Endothelial cell of hepatic sinusoid (primary cell): ENCODE measurements at regions not wholly inside any gene's neighbourhood (a gene's known extent, or its start where the extent isn't known, plus 50 kb on each side); places are given as distances from the start of the nearest gene placed in this dataset.

ENCODE experiments used
- in situ Hi-C: cut with HindIII; loops from 2 replicates; pipeline ENCODE4 v1.10.0; 2017; ENCODE audit warnings: low sequenced_read_pairs

DNA sequence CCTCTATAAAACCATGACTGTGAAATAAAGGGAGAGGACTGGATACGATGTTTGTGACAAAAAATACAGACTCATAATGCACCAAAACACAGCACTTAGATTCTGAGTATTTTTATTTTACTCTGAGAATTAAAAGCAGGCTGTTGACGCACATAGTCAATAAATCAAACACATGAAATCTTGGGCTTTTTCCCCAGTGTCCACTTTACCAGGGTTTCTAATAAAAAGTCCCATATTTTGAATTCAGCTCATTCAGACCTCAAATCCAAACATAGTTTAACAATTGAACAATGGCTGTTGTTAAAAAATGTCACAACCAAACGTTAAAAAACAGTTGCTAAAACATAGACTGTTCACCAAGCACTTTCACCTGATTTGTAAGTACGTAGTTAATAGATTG, 553.4 kb downstream of the LTN1 start:
- in situ Hi-C loops = no loop called here

DNA sequence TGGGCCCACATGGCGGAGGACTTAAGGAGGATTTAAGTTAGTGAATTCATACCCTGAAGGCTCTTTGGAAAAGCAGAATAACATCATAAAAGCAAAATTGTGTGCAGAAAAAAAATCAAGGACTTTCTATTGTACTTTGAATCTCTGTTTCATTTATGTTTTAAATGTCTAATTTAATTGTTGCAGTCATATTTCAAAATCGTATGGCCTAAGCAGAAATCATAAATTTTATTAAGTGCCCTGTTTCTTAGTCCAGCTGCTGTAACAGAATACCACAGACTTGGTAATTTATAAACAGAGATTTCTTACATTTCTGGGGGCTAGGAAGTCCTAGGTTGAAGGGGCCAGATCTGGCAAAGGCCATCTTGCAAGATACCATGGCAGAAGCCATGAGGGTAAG, 555.6 kb downstream of the LTN1 start:
- in situ Hi-C loops = no loop called here

DNA sequence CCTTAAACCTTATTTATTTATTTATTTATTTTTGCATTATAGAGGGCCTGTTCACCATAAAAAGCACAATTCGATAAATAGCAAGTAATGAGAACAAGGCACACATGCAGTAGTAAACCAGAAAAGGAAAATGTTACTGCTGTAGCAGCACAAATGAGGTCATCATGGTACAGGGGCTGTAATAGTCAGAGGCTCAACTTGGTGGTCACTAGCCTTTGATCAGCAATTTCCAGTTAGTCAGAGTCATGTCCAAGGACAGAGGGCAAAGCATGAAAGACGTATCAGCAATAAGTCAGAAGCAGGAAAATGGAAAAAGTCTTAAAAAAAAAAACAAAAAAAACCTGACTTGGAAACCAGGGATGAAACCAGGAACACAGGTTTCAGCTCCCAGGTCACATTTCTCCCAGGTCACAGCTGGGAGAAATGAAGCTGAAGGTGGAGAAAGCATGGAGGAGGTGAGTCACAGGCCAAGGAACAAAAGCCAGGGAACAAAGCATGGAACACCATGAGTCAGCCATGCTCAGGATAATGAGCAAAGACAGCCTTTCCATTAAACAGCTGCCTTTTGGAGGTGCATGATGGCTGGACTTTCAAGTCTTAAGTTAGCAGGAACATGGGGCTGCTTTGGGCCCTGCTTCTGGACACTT, 556.3 kb downstream of the LTN1 start:
- in situ Hi-C loops = no loop called here

- in situ Hi-C loops = loop anchor here (5.0 kb wide), 2 partner anchors 44 to 96 kb away; no protein-coding TSS in a partner anchor
Observed at GRCh38 chr21:28431527-28432200, 561.0 kb downstream of the LTN1 start.

GRCh38 chr21:28431022-28431421, 561.7 kb downstream of the LTN1 start:
- in situ Hi-C loops = loop anchor here (5.0 kb wide), 2 partner anchors 44 to 96 kb away; no protein-coding TSS in a partner anchor

- in situ Hi-C loops = no loop called here
Observed at GRCh38 chr21:28429161-28429560, 563.5 kb downstream of the LTN1 start.

- in situ Hi-C loops = no loop called here
Observed at GRCh38 chr21:28427394-28428022, 565.2 kb downstream of the LTN1 start.

DNA sequence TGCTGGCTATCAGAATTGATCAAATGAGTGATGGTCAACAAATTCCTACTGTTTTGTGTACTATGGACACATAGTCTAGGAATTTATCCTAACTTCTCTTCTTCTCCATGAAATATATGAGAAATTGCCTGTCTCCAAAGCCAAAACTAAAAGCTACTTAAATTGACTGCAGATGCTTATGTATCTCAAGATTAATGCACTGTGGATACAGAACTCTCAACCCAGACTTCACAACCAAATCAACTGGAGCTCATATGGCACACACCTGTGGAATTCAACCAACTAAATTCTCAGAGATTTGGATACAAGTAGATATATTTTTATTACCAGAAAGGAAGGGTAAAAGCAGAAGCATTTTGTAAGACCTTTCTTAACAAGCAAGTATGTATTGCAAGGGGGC, 566.1 kb downstream of the LTN1 start:
- in situ Hi-C loops = no loop called here

DNA sequence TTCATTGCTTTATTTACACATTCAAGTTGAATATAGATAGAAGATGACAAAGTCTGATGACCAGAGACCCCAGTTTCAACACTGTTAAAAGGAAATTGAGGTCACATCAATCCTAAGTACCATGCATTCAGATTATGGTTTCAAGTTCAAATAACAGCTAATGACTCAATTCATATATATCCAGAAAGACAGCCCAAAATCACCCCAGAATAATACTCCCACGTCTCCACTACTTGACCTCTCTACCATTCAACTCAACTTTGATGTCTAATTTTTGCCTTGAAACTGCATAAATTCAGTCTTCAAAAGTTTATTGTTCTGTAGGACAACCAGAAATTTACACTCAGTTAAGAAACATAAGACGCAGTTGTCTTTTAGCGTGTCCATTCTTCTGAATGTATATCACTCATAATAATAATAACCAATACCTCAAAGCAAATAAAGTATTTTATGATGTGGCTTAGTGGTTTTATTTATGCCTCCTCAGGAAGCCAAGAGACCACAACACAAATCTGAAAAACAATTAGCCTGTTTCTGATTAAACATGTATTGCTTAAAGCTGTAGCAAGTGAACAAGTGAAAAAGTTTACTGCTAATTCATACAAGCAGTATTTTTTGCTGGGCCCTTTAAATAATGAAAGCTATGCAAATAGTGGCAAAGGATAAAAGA, 569.0 kb downstream of the LTN1 start:
- in situ Hi-C loops = no loop called here

DNA sequence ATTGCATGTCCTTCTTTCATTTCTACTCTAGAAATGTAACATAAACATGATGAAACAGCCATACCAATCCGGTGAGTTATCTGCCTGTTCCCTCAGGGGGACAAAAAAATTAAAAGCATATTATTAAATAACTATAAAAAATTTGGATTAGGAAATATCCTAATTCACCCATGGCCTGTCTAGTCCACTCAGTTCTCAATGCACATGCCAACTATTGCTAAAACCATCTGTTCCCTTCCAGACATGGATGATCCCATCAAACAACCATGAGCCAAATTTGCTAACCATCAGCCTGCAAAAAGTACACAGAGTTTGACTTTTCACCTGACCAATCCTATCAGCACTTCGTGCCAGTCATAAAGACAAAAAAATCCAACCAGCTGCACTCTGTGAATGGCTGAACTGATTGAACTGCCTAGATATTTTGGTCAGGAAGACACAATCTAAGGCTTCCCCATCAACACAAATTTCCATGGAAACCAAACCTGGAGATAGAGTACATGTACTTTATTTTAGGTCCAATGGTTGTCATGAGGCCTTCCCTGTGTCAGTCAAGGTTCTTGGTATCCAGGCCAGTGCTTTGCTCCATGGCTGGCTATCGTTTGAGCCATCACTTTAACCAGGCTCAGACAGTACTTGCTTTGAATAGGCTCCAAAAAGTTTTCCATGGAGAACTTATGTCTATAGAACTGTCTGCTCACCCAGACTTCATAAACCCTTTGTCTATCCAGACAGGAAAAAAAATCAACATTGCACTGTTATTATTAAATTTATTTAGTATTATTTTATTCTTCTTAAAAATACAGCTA, 570.8 kb downstream of the LTN1 start:
- in situ Hi-C loops = no loop called here

- in situ Hi-C loops = no loop called here
Observed at GRCh38 chr21:28419811-28420210, 572.9 kb downstream of the LTN1 start.

DNA sequence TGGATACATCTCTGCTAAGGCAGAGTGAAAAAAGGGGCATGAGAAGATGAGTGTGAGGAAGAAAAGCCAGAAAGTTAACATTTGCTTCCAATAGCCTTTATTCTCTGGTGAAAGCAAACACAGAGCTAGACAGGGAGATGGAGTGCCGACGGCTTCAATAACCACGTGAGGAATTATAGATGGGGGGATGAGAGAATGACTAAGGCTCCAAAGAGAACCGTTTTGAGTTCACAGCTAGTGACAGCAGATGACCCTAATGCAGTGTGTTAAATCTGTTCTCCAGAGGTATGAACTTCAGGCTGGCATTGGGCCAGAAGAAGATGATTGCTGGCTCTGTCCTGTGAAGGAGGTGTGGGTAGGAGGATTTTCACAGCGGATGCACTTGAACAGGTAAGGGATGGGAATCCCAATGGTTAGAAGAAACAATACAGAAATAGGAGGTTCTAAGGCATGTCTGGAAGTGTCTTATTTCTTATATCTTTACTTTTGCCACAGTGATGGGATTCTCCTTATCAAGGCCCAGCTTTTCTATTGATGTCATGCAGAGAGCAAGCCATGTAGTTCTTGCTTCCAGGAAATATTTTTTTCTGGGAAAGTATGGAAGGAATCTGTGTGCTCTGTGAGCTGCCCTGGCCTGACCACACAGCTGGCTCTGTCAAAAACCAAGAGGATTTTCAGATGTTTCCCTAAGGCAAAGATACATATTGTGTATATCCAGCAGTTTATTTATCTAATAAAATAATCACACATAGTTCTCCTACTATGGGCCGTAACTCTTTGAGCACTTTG, 573.8 kb downstream of the LTN1 start:
- in situ Hi-C loops = no loop called here

DNA sequence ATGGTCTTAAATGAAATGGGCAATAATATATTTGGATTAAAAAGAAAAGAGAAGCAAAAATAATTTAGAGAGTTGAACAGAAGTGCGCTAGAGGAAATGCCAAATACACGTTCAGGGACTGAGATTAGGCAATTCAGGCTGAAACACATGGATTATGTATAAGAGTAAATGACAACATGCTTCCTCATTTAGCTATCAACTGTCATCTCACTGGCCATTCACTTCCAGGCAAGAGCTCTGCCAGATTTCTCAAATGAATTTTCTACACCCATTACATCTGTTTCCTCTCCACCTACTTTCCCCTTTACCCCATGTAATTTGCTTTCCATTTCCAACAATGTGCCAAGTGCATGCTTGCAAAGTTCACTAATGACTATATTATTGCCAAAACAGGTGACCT, 582.4 kb downstream of the LTN1 start:
- in situ Hi-C loops = no loop called here

DNA sequence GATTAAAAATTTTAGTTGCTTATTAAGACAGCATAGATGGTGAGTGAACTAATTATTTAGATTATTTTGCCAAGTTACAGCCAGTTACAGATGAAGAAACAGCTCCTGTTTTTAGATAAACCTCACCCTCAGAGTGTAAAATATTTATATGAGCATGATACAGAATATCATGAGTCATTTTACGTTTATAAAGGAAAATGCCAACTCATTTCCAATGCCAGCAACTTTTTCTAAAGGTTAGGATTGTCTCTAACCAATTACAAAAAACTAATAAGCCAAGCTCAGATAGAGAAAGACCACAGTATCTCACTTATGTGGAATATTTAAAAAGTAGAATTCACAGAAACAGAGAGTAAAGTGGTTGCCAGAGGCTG, 590.1 kb downstream of the LTN1 start:
- in situ Hi-C loops = no loop called here

DNA sequence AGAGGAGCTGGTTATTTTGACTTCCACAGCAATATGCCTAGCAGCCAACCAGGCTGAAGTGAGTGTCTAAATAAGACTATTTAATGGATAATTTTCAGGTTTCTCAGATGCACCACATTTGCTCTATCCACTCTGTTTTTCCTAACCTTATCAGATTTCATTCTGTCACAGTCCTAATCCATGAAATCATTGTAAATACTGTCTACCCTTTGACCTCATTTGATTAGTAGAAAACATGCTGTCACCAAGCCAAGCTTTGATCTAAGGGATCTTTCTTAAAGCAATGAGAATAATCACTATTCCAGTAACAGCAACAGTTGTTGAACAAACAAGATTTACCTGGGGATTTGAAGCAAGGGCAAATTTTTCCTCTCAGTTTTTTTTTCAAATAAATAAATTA, 595.6 kb downstream of the LTN1 start:
- in situ Hi-C loops = no loop called here

DNA sequence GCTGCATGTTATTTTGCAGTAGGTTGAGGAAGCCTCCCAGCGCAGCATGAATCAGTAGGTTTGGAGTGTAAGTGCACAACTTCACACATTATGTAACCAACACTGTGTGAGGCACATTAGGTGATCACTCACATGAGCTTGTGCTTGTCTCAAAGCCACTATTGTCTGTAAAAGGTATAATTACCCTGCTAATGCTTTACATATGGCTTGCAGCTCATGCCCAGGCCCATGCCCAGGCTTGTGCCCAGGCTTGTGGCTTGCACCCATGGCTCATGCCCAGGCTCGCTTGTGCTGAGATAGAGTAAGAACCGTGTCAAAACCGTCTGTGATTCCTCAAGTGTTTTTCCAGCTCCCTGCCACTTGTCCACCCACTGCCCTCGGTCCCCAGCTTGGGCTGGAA, 596.3 kb downstream of the LTN1 start:
- in situ Hi-C loops = no loop called here

- in situ Hi-C loops = no loop called here
Observed at GRCh38 chr21:28393279-28393678, 599.4 kb downstream of the LTN1 start.

DNA sequence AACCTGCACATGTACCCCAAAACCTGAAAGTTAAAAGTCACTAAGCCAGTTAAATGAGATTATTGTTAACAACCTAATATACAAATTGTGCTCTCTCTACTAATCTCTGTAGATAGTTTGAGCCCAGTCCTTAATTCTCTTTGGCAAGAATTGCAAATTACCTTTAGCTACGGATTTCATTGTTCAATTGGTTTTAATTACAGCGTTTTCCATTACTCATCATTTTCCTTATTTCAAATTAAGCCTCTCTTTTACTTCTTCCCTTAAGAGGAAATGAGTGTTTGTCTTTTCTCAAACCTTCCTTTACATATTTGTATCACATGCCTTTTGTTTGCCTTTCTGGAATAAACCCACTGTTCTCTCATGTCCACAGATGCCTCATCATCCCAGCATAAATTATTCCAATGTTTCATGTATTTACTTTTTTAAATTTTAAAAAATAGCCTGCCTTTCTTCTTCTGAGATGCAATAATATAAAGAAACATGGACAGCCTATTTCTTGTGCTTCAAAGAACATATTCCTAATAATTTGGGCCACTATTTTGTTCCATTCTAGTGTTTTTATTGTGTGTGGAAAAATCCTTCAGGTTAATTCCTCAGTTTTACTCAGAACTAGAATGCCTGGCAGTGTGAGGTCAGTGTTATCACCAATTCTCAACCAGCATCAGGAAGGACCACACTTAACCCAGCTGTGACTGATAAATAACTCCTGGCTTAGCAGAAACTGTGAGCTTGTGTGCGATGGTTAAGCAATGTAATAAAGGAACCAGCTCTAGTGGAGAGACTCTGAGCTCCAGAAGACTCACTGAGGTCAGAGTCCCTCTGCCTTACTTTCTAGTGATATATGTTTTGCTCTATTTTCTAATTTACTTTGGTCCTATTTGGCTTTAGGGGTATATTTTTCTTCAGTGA, 600.5 kb downstream of the LTN1 start:
- in situ Hi-C loops = no loop called here

GRCh38 chr21:28387220-28387619, 605.5 kb downstream of the LTN1 start:
- in situ Hi-C loops = loop anchor here (5.0 kb wide), 3 partner anchors 45 to 95 kb away; no protein-coding TSS in a partner anchor
